ENCODE measurements at regions not wholly inside any gene's neighbourhood (a gene's known extent, or its start where the extent isn't known, plus 50 kb on each side); places are given as distances from the start of the nearest gene placed in this dataset.

DNA sequence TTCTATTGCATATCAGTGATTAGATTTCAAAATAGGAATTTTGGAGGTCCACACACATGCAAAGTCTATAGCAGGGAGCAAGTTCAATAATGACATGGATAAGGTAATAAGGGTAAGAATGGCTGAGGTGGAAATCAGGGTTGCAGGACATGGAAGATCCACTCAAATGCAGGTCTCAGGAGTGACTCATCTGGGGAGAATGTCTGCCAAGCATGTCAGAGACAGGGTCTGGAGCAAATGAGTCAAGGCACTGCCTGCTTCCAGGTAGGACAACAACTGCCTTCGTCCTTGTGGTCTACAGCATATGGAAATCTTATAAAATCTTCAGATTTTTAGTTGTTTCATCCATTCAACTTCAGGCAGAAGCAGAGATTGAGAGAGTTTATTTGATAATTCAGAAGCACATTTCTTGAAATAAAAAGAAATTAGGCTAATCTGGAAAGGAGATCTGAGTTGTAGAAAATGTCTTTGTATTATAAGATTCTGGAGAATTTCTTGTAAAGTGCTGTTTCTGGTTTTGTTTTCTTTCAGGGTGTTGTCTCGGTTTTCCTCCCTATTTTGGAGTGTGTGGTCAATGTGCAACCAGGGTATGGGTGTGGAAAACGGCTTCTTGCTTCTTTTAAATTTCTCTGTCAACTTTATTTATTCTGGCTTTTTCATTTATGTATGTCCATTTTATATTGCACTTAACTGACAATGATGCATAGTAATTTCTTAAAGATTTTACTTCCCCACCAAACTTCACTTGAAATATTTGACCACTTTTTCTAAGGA is 748.8 kb downstream of the LIG4 start:
- no peaks in the 10 kb centered on the region for H3K4me1 ChIP-seq (ENCODE audit: control insufficient read depth, insufficient read depth, low read length)
- no peaks in the 10 kb centered on the region for H3K36me3 ChIP-seq (ENCODE audit: control insufficient read depth, insufficient read depth, low read length)
- H3K27me3 ChIP-seq (ENCODE audit: control insufficient read depth, insufficient read depth, low read length, poor library complexity, severe bottlenecking): no peaks in the 10 kb centered on the region
- Mint-ChIP-seq H3K27me3 (ENCODE audit: insufficient read depth) (no peaks in the 10 kb centered on the region), H3K4me1 (no peaks in the 10 kb centered on the region), H3K36me3 (ENCODE audit: low read depth) (no peaks in the 10 kb centered on the region), H3K4me3 (no peak overlapping the region), H3K27ac (no peak overlapping the region), H3K9me3 (no peaks in the 10 kb centered on the region)
- no peak overlapping the region for H3K27ac ChIP-seq (ENCODE audit: low read depth, low read length)
- peak; percentile 52 for DNase-seq
- no peak overlapping the region for H3K4me3 ChIP-seq (ENCODE audit: low read length)
- H3K9ac ChIP-seq (ENCODE audit: extremely low read depth, low read length, poor library complexity, severe bottlenecking): no peak overlapping the region
- no peak for TF ChIP-seq CTCF (conservative IDR thresholded peaks at IDR 0.05)
- 89 to 100% methylated on average over 1 to 3 of the region's 3 CpGs for WGBS, 2 experiments (ENCODE audit: insufficient coverage in 1 of 2, insufficient read length in 1 of 2)
- no peaks in the 10 kb centered on the region for H3K9me3 ChIP-seq (ENCODE audit: control insufficient read depth, low read length)

DNA sequence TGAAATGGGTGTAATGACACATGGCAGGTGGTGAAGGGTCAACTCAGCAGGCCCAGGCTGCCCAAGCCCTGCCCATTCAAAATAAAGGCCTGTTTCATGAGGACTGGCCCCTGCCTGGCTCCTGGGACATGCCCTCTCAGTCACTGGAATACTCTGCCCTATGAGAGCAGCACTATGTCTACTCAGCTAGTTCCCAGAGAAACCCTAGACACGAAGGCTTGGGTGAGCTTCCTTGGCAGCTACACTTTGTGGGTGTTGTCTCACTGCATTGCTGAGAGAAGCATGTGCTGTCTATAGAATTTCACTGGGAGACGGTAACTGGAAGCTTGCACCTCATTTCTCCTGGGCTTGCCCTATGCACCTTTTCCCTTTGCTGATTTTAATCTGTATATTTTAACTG is 752.8 kb downstream of the LIG4 start:
- Mint-ChIP-seq H3K4me1 (peaks cover 10% of the 10 kb centered on the region), H3K27me3 (ENCODE audit: insufficient read depth) (no peaks in the 10 kb centered on the region), H3K36me3 (ENCODE audit: low read depth) (no peaks in the 10 kb centered on the region), H3K27ac (no peak overlapping the region), H3K4me3 (no peak overlapping the region), H3K9me3 (no peaks in the 10 kb centered on the region)
- Histone ChIP-seq H3K4me3 (ENCODE audit: low read length) (no peak overlapping the region), H3K36me3 (ENCODE audit: control insufficient read depth, insufficient read depth, low read length) (no peaks in the 10 kb centered on the region), H3K9me3 (ENCODE audit: control insufficient read depth, low read length) (no peaks in the 10 kb centered on the region), H3K27me3 (ENCODE audit: control insufficient read depth, insufficient read depth, low read length, poor library complexity, severe bottlenecking) (no peaks in the 10 kb centered on the region), H3K4me1 (ENCODE audit: control insufficient read depth, insufficient read depth, low read length) (no peaks in the 10 kb centered on the region), H3K27ac (ENCODE audit: low read depth, low read length) (no peak overlapping the region), H3K9ac (ENCODE audit: extremely low read depth, low read length, poor library complexity, severe bottlenecking) (no peak overlapping the region)
- no peak for TF ChIP-seq CTCF (conservative IDR thresholded peaks at IDR 0.05)
- DNase-seq: no peak
- WGBS, 2 experiments (ENCODE audit: insufficient coverage in 1 of 2, insufficient read length in 1 of 2): 95 to 100% methylated on average over 1 to 2 of the region's 2 CpGs

DNA sequence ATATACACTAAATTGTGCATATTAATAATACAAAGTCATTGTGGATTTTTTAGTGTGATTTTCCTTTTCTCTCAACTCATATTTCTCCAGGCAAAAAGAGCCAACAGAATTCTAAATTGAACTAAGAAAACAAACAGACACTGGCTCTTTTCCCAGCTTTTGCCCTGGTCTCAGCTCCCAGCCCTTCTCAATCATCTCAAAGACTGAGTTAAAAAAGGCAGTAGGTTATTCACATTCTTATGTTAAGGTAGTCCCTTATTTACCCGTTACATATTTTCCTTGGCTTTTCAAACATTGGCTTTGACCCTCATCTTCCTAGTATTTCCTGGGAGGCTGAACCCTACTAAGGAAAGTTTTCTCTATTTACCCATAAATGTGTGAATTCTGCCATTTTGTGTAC is 753.6 kb downstream of the LIG4 start:
- H3K27me3 ChIP-seq (ENCODE audit: control insufficient read depth, insufficient read depth, low read length, poor library complexity, severe bottlenecking): no peaks in the 10 kb centered on the region

More for the DNA sequence above, 753.6 kb downstream of the LIG4 start:
- Mint-ChIP-seq H3K27ac (no peak overlapping the region), H3K4me1 (peaks cover 16% of the 10 kb centered on the region), H3K9me3 (no peaks in the 10 kb centered on the region), H3K36me3 (ENCODE audit: low read depth) (no peaks in the 10 kb centered on the region), H3K4me3 (no peak overlapping the region), H3K27me3 (ENCODE audit: insufficient read depth) (no peaks in the 10 kb centered on the region)
- H3K36me3 ChIP-seq (ENCODE audit: control insufficient read depth, insufficient read depth, low read length): no peaks in the 10 kb centered on the region
- H3K9me3 ChIP-seq (ENCODE audit: control insufficient read depth, low read length): no peaks in the 10 kb centered on the region
- 55% methylated on average over 1 of the region's 1 CpG; no CpG with 5 or more reads in 1 of the 2 experiments for WGBS, 2 experiments (ENCODE audit: insufficient coverage in 1 of 2, insufficient read length in 1 of 2)
- H3K9ac ChIP-seq (ENCODE audit: extremely low read depth, low read length, poor library complexity, severe bottlenecking): no peak overlapping the region
- no peak overlapping the region for H3K27ac ChIP-seq (ENCODE audit: low read depth, low read length)
- no peak for TF ChIP-seq CTCF (conservative IDR thresholded peaks at IDR 0.05)
- no peaks in the 10 kb centered on the region for H3K4me1 ChIP-seq (ENCODE audit: control insufficient read depth, insufficient read depth, low read length)
- no peak overlapping the region for H3K4me3 ChIP-seq (ENCODE audit: low read length)
- DNase-seq: no peak
